SHP77 (cell line): ENCODE measurements at regions not wholly inside any gene's neighbourhood (a gene's known extent, or its start where the extent isn't known, plus 50 kb on each side); places are given as distances from the start of the nearest gene placed in this dataset.

Source experiments
- DNase-seq, 2 experiments: peaks; one replicate each; lab custom pipeline; 2025; lab: John Stamatoyannopoulos, UW

GRCh38 chr15:27702581-27702980 lies 396.5 kb downstream of the OCA2 start:
- DNase-seq, result no peak

DNA sequence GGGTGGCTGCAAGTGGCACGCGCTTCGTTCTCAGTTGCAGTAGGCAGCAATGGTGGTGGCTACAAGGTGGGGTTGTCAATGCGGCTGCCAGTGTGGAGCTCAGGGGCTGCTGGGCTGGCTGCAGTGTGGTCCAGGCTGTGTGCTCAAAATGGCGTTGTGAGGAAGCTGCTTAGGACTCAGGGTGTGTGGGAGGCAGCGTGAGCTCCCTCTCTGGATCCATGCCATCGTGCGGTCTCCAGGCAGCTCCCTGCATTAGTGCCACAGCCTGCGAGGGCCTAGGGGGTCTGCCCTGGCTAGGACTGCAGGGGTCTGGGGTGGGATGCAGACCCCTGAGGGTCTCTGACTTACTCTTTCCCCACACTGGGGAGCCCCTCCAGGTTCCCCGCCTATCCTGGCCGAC lies 397.2 kb downstream of the OCA2 start:
- no peak for DNase-seq

GRCh38 chr15:27701014-27701413 lies 398.1 kb downstream of the OCA2 start:
- DNase-seq, result no peak

- no peak for DNase-seq
These were observed 399.4 kb downstream of the OCA2 start for GRCh38 chr15:27699699-27700098.

GRCh38 chr15:27696530-27696929 lies 402.6 kb downstream of the OCA2 start:
- no peak for DNase-seq

GRCh38 chr15:27695726-27696125 lies 403.4 kb downstream of the OCA2 start:
- no peak for DNase-seq

GRCh38 chr15:27694506-27695087 lies 404.5 kb downstream of the OCA2 start:
- no peak for DNase-seq

DNA sequence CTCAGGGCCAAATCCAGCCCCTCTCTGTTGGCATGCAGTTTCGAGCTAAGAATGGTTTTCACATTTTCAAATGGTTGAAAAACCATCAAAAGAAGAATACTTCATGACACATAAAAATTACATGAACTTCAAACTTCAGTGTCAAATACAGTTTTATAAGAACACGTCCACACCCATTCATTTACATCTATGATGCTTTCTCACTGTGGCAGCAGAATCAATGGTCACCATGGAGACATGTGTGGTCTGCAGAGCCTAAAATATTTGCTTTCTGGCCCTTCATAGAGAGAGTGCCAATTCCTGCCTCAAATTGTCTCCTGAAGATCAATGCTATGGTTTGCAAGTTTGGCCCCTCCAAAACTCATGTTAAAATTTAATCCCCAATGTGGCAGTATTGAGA lies 405.8 kb downstream of the OCA2 start:
- DNase-seq, result no peak

DNA sequence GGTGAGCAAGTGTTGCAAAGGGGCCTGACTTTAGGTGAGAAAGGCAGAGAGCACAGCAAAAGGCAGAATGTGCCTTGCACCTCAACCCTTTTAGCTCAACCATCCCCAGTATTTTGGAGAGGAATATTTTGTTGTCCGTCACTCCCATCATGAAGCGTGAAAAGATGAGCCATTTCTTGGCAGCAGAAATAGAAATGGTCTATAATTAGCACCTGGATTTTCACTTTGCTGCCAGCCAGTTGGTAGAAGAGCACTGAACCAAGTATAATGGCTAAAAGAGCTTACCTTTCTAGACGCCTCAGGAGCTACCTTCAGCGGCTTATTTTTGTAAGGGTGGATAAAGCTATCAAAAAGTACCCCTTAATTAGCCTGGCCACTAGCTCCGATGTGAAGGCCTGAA lies 406.7 kb downstream of the OCA2 start:
- DNase-seq, result no peak

- no peak for DNase-seq
These were observed 408.8 kb downstream of the OCA2 start for GRCh38 chr15:27690290-27690689.

DNA sequence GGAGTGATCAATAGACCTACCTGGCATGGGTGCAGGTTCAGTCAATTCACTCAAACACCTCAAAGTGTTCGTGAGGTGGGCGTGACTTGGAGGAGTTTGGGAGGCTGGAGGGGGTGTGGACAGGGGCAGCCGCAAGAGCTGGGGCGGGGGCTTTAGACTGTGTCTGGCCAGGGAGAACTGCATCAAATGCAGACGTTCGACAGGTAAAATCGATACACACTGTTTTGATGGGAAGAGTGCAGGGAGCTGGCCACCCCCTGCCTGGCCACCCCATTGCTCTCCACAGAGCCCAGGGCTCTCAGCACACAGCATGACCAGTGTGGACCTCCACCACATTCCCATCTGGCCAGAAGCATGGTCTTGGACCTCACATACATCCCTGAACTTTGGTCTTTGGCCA lies 412.1 kb downstream of the OCA2 start:
- no peak for DNase-seq

DNA sequence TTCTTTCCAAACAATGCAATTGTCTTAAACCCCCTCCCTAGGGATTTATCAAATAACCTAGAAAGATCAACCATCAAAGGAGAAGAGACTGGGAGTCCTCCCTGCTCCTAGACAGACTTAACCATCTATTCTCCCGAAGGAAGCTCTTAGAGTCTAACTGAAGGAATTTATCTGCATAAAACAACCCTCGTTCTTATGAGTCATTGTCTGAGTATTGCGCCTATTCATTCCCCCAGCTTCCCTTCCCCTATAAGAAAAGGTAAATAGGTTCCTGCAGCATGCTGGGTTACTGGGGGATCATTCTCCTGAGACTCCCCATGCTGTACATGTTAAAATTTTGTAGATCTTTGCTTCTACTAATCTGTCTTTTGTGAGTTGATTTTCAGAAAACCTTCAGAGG lies 412.7 kb downstream of the OCA2 start:
- no peak for DNase-seq

- no peak for DNase-seq
These were observed 413.5 kb downstream of the OCA2 start for GRCh38 chr15:27685644-27686043.

GRCh38 chr15:27683121-27683520 lies 416.0 kb downstream of the OCA2 start:
- DNase-seq, result no peak

- DNase-seq, result peak; percentile 21 to 24
These were observed 418.1 kb downstream of the OCA2 start for GRCh38 chr15:27681038-27681437.

- DNase-seq, result peak; percentile 92
These were observed 419.2 kb downstream of the OCA2 start for GRCh38 chr15:27679731-27680471.

DNA sequence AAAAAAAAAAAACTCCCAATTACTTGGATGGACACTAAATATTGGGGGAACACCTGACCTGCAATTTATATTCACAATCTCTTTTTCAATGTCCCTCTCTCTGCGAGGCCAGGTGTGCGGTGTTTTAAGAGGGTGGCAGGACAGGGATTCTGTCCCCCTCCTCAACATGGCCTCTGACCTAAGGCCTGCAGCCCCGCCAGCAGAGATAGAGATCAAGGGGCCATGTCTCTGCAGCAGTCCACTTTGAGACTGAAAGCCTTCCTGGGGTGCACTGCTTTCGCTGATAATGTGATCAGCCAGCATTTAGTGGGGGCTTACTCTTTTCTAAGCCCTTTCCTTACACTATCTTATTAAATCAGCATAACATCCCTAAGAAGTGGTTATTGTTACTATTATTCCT lies 419.9 kb downstream of the OCA2 start:
- no peak for DNase-seq

- DNase-seq, result no peak
These were observed 421.2 kb downstream of the OCA2 start for GRCh38 chr15:27677951-27678350.

- no peak for DNase-seq
These were observed 422.5 kb downstream of the OCA2 start for GRCh38 chr15:27676647-27677046.

GRCh38 chr15:27675571-27675970 lies 423.5 kb downstream of the OCA2 start:
- DNase-seq, result no peak

- DNase-seq, result no peak
These were observed 424.3 kb downstream of the OCA2 start for GRCh38 chr15:27674826-27675225.

- DNase-seq, result no peak
These were observed 425.2 kb downstream of the OCA2 start for GRCh38 chr15:27673766-27674445.

- no peak for DNase-seq
These were observed 426.6 kb downstream of the OCA2 start for GRCh38 chr15:27672537-27672936.
